ENCODE measurements at regions not wholly inside any gene's neighbourhood (a gene's known extent, or its start where the extent isn't known, plus 50 kb on each side); places are given as distances from the start of the nearest gene placed in this dataset.

- Histone ChIP-seq H3K9me3 (ENCODE audit: low read length) (no peaks in the 10 kb centered on the region), H3K36me3 (replicated peaks in 1 of 2; ENCODE audit: control insufficient read depth in 1 of 2, insufficient read depth in 2 of 2, low read length in 2 of 2) (no peaks in the 10 kb centered on the region), H3K9ac (ENCODE audit: insufficient read depth, low read depth, low read length) (no peak overlapping the region), H3K27ac (ENCODE audit: extremely low read length, insufficient read depth, low read length) (no peak overlapping the region), H2AFZ (ENCODE audit: low read length) (no peak overlapping the region), H3K4me3 (replicated peaks in 1 of 3; ENCODE audit: insufficient read depth in 1 of 3, low read depth in 2 of 3, low read length in 3 of 3) (no peak overlapping the region), H3K79me2 (ENCODE audit: insufficient read depth, low read length) (no peaks in the 10 kb centered on the region), H3K4me1 (ENCODE audit: insufficient read depth, low read length) (no peaks in the 10 kb centered on the region), H3K27me3 (ENCODE audit: control insufficient read depth in 1 of 2, insufficient read depth in 2 of 2, low read length in 2 of 2) (no peaks in the 10 kb centered on the region), H4K20me1 (ENCODE audit: insufficient read depth, low read length) (no peaks in the 10 kb centered on the region), H3K4me2 (ENCODE audit: low read depth, low read length) (no peak overlapping the region)
- POLR2A ChIA-PET: no interaction called here
- ATAC-seq: no peak
- intact Hi-C loops (cut with micrococcal nuclease; ENCODE audit: unreplicated experiment) (no loop called here), in situ Hi-C loops (cut with HindIII; ENCODE audit: extremely low pct_ligation_motif_present, low pct_unique_long_range_greater_than_20kb) (no loop called here)
- CTCF ChIA-PET (ENCODE audit: low intra/inter-chr PET ratio, low total read pairs): no interaction called here
- no peak for FAIRE-seq
- TF ChIP-seq NFIC (IDR thresholded peaks at IDR 0.05; ENCODE audit: low read length) (no peak), NR1H2 (CRISPR knock-in tag; IDR thresholded peaks at IDR 0.05; ENCODE audit: borderline replicate concordance, low read depth) (no peak), CHCHD3 (CRISPR knock-in tag; IDR thresholded peaks at IDR 0.05) (no peak), RFX1 (IDR thresholded peaks at IDR 0.05) (peak; percentile 32; the same call in 1 of the 2 replicates)
- TF ChIP-seq, protein P1, sequence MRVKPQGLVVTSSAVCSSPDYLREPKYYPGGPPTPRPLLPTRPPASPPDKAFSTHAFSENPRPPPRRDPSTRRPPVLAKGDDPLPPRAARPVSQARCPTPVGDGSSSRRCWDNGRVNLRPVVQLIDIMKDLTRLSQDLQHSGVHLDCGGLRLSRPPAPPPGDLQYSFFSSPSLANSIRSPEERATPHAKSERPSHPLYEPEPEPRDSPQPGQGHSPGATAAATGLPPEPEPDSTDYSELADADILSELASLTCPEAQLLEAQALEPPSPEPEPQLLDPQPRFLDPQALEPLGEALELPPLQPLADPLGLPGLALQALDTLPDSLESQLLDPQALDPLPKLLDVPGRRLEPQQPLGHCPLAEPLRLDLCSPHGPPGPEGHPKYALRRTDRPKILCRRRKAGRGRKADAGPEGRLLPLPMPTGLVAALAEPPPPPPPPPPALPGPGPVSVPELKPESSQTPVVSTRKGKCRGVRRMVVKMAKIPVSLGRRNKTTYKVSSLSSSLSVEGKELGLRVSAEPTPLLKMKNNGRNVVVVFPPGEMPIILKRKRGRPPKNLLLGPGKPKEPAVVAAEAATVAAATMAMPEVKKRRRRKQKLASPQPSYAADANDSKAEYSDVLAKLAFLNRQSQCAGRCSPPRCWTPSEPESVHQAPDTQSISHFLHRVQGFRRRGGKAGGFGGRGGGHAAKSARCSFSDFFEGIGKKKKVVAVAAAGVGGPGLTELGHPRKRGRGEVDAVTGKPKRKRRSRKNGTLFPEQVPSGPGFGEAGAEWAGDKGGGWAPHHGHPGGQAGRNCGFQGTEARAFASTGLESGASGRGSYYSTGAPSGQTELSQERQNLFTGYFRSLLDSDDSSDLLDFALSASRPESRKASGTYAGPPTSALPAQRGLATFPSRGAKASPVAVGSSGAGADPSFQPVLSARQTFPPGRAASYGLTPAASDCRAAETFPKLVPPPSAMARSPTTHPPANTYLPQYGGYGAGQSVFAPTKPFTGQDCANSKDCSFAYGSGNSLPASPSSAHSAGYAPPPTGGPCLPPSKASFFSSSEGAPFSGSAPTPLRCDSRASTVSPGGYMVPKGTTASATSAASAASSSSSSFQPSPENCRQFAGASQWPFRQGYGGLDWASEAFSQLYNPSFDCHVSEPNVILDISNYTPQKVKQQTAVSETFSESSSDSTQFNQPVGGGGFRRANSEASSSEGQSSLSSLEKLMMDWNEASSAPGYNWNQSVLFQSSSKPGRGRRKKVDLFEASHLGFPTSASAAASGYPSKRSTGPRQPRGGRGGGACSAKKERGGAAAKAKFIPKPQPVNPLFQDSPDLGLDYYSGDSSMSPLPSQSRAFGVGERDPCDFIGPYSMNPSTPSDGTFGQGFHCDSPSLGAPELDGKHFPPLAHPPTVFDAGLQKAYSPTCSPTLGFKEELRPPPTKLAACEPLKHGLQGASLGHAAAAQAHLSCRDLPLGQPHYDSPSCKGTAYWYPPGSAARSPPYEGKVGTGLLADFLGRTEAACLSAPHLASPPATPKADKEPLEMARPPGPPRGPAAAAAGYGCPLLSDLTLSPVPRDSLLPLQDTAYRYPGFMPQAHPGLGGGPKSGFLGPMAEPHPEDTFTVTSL (CRISPR knock-in tag; IDR thresholded peaks at IDR 0.05; ENCODE audit: borderline replicate concordance): no peak
- WGBS (ENCODE audit: low lambda C conversion rate): 0% methylated on average over 8 of the region's 9 CpGs
- no peak for DNase-seq (ENCODE audit: low spot score)
- no TSS peak for BruUV-seq (replicated peaks)
These were observed 53.8 kb upstream of the FTMT start for GRCh38 chr5:121797681-121798518.

Small RNAs in the stretch of these regions (small RNA-seq; reads per million reads assigned to genes)
- gene AC010350.1 (ENCODE audit: insufficient read depth in 2 of 3, insufficient read length in 3 of 3, low read depth in 2 of 3, low replicate concordance in 1 of 3): 0 reads per million in 3 experiments
